Colonic mucosa (tissue), 4 donors: ENCODE measurements at regions not wholly inside any gene's neighbourhood (a gene's known extent, or its start where the extent isn't known, plus 50 kb on each side); places are given as distances from the start of the nearest gene placed in this dataset.
"Not testable (repeated sequence)": the region's sequence is repeated elsewhere in the genome, so short reads cannot be mapped to it uniquely, and the experiment has no call there.

Experiments used
- DNase-seq: peaks from one replicate; pipeline ENCODE4 v3.0.0-alpha.2; 2020
- H3K27ac ChIP-seq: fragments of 200-600 bp; one replicate; pipeline ENCODE4 v1.8.0; 2021
- H3K27me3 ChIP-seq: fragments of 200-600 bp; one replicate; pipeline ENCODE4 v1.8.0; 2021
- H3K36me3 ChIP-seq: fragments of 200-600 bp; one replicate; pipeline ENCODE4 v1.8.0; 2021
- H3K4me1 ChIP-seq: fragments of 200-600 bp; one replicate; pipeline ENCODE4 v1.8.0; 2021; ENCODE audit warnings: mild to moderate bottlenecking
- H3K4me3 ChIP-seq: fragments of 200-600 bp; one replicate; pipeline ENCODE4 v1.8.0; 2021
- H3K9ac ChIP-seq, 2 donors: one replicate each; pipeline ENCODE4 v1.7.0; 2013; ENCODE audit warnings: control low read depth in 2 of 2, low read depth in 2 of 2, low read length in 2 of 2
- H3K9me3 ChIP-seq: fragments of 200-600 bp; one replicate; pipeline ENCODE4 v1.8.0; 2021
- intact Hi-C: fragments of 100-400 bp; cut with DNase I; formaldehyde crosslinking; loops from one replicate; pipeline ENCODE4 v1.14.1; 2022
- TF ChIP-seq, protein P1 (sequence below): fragments of 200-600 bp; IDR thresholded peaks from one replicate; pipeline ENCODE4 v1.8.0; 2022; ENCODE audit warnings: antibody characterized with exemption, mild to moderate bottlenecking
- donor health status: healthy.
- donor health status: DM: no; HTN: no; CAD: no.
- donor health status: DM: no; HTN: no; CAD: no.

GRCh38 chr14:106346084-106346483 is 819.7 kb downstream of the TMEM121 start:
- Histone ChIP-seq H3K27me3 (no peaks in the 10 kb centered on the region), H3K9me3 (no peaks in the 10 kb centered on the region), H3K27ac (no peak overlapping the region), H3K4me1 (no peaks in the 10 kb centered on the region), H3K9ac (no peak overlapping the region), H3K36me3 (no peaks in the 10 kb centered on the region), H3K4me3 (no peak overlapping the region)
- DNase-seq = no peak
- TF ChIP-seq, protein P1, sequence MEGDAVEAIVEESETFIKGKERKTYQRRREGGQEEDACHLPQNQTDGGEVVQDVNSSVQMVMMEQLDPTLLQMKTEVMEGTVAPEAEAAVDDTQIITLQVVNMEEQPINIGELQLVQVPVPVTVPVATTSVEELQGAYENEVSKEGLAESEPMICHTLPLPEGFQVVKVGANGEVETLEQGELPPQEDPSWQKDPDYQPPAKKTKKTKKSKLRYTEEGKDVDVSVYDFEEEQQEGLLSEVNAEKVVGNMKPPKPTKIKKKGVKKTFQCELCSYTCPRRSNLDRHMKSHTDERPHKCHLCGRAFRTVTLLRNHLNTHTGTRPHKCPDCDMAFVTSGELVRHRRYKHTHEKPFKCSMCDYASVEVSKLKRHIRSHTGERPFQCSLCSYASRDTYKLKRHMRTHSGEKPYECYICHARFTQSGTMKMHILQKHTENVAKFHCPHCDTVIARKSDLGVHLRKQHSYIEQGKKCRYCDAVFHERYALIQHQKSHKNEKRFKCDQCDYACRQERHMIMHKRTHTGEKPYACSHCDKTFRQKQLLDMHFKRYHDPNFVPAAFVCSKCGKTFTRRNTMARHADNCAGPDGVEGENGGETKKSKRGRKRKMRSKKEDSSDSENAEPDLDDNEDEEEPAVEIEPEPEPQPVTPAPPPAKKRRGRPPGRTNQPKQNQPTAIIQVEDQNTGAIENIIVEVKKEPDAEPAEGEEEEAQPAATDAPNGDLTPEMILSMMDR = no peak
- intact Hi-C loops = no loop called here

DNA sequence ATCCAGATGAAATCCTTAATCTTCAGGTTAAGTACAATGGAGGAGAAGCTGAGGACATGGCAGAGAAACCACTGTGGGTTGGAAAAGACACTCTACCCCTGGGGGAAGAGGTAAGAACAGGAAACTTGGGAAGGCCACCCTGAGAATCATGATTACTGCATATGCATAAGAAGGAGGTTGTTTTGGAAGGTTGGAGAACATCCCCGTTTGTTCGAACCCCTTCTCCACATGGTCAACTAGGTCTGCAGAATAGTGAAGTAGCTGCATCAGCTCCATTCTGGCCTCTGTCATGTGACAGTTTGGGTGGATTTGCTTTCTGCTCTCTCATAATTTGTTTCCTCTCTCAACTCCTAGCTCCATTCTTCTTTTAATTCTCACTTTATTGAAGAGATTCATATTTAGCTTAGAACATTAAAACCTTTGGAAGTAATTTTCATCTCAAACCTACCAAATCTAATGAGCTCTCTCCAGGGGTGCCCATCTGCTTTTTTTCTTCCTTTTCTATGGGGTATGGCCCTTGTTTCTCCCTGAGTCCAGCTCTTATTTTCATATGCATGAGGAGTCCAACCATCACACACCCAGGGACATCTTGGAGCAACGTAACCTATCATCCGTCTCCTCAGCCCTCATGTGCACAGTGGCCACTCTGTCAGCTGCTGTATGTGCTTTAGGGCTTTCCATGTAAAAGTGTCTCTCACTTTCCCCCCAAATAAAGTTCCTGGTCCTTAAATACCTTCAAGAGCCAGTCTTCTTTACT is 820.3 kb downstream of the TMEM121 start:
- H3K27me3 ChIP-seq = no peaks in the 10 kb centered on the region
- H3K4me1 ChIP-seq = no peaks in the 10 kb centered on the region
- TF ChIP-seq, protein P1 = no peak
- H3K27ac ChIP-seq = no peak overlapping the region
- H3K4me3 ChIP-seq = no peak overlapping the region
- H3K36me3 ChIP-seq = no peaks in the 10 kb centered on the region
- DNase-seq = no peak
- H3K9ac ChIP-seq = no peak overlapping the region
- intact Hi-C loops = no loop called here
- no peaks in the 10 kb centered on the region for H3K9me3 ChIP-seq

DNA sequence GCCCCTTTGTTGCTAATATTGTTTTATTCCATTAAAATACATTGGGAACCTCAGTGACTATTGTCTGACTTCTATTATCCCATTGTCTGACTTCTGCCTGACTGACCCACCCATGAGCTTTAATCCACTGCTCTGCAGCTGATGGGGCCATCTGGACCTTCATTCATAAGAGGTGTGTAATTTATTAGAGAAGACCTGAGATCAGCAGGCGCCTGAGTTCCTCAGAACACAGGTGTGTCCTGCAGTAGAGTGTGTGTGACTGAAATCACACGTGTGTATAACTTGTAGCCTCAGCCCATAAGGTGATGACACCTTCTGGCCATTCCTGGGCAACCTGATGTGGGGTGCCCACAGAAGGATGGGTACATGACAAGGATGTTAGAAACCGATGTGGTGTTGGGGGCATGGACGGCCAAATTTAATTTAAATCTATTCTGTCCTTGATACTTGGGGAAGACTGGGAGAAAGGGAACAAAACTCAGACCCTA is 821.0 kb downstream of the TMEM121 start:
- TF ChIP-seq, protein P1 = no peak

DNA sequence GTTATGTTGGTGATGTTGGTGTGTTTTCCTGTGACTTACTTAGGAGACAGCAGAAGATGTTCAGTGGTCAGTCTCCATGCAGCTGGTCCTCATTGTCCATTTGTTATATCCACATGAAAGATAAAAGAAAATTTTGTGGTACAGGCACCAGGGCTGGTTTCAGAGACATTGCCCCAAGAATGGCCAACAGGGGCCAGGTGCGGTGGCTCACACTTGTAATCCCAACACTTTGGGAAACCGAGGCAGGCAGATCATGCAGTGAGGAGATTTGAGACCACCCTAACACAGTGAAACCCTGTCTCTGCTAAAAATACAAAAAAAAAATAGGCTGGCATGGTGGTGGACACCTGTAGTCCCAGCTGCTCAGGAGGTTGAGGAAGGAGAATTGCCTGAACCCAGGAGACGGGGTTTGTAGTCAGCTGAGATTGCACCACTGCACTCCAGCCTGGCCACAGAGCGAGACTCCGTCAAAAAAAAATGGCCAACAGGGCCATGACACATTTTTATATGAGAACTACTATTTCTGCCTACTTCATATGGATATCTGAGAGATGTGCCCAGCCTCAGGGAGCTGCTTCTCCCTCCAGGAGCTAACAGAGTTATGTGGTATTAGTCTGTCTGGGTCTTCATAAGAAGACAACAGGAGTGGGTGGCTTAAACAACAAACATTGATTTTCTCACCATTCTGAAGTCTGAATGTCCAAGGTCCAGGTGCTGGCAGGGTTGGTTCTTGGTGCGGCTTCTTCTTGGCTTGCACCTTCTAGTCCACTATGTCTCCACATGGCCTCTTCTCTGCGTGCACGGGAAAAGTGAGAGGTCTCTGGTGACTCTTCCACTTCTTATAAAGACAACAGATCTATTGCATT is 821.7 kb downstream of the TMEM121 start:
- Histone ChIP-seq H3K9ac (no peak overlapping the region), H3K4me1 (no peaks in the 10 kb centered on the region), H3K27me3 (no peaks in the 10 kb centered on the region), H3K4me3 (no peak overlapping the region), H3K36me3 (no peaks in the 10 kb centered on the region), H3K9me3 (no peaks in the 10 kb centered on the region), H3K27ac (no peak overlapping the region)
- intact Hi-C loops = no loop called here
- TF ChIP-seq, protein P1 = no peak
- no peak for DNase-seq

More for the DNA sequence above, 821.0 kb downstream of the TMEM121 start:
- Histone ChIP-seq H3K4me3 (no peak overlapping the region), H3K27ac (no peak overlapping the region), H3K27me3 (no peaks in the 10 kb centered on the region), H3K36me3 (no peaks in the 10 kb centered on the region), H3K9me3 (no peaks in the 10 kb centered on the region), H3K4me1 (no peaks in the 10 kb centered on the region), H3K9ac (no peak overlapping the region)
- no peak for DNase-seq
- intact Hi-C loops = no loop called here

DNA sequence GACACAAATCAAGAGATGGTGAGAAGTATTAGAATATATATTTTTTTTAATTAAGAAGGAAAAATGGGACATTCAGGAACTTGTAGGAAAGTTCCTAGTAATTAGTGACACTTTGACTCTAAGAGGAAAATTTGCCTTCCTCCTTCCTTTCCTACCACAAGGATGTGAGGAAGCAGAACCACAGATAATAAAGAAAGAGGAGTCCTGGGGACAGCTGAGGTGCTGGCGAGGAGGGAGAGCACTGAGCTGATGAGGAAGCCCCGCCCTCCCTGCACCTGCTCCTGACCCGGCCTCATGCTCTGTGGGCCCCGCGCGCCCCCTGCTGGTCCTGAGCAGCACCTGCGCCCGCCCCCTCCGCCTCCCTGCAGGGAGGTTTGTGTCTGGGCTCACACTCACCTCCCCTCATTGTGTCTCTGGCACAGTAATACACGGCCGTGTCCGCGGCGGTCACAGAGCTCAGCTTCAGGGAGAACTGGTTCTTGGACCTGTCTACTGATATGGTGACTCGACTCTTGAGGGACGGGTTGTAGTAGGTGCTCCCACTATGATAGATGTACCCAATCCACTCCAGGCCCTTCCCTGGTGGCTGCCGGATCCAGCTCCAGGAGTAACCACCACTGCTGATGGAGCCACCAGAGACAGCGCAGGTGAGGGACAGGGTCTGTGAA is 822.6 kb downstream of the TMEM121 start:
- H3K9ac ChIP-seq, intact Hi-C loops, H3K4me3 ChIP-seq: not testable (repeated sequence)

DNA sequence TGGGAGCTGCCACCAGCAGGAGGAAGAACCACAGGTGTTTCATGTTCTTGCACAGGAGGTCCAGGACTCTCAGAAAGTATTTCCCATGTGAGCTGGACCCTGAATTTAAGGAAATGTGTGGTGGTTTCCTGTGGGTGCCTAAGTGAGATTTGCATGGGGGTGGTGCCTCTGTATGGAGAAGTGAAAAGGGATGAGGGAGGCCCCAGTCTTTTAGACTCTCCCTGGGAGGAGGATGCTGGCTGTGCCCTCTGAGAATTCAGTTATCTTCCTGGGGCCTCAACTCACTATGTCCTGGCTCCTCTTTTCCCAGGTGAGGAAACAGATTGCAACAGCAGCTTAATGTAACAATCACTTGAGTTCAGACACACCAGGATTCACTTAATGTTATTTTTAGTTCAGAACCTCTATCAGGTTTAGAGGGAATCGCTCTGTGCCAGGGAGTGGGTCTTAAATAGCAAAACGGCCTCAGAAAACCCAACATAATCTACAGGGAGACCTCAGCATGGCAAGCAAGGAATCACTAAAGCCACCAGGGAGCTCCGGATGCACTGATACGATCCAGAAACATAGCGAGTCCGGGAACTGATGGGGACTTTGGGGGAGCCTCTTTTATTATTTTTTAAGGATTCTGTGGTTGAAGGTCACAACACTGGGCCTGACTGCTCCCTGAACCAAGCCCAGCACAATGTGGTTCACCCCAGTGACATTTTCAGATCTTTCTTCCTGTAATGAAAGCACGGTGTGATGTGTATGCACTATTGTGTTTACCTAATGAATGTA is 823.5 kb downstream of the TMEM121 start:
- intact Hi-C loops, H3K27ac ChIP-seq, H3K9me3 ChIP-seq, H3K9ac ChIP-seq, DNase-seq, H3K4me3 ChIP-seq, H3K4me1 ChIP-seq, H3K27me3 ChIP-seq, H3K36me3 ChIP-seq: not testable (repeated sequence)

More for the DNA sequence above, 822.6 kb downstream of the TMEM121 start:
- peak; percentile 64 for DNase-seq
- H3K36me3 ChIP-seq, H3K27ac ChIP-seq, H3K4me1 ChIP-seq, H3K9me3 ChIP-seq, H3K27me3 ChIP-seq: not testable (repeated sequence)
- TF ChIP-seq, protein P1 = peak; percentile 60

- H3K27ac ChIP-seq, H3K4me1 ChIP-seq, H3K4me3 ChIP-seq, intact Hi-C loops, H3K9me3 ChIP-seq, H3K27me3 ChIP-seq, DNase-seq, H3K9ac ChIP-seq, H3K36me3 ChIP-seq: not testable (repeated sequence)
Measured at GRCh38 chr14:106355007-106355791, 828.8 kb downstream of the TMEM121 start.
